ENCODE measurements at regions not wholly inside any gene's neighbourhood (a gene's known extent, or its start where the extent isn't known, plus 50 kb on each side); places are given as distances from the start of the nearest gene placed in this dataset.

DNA sequence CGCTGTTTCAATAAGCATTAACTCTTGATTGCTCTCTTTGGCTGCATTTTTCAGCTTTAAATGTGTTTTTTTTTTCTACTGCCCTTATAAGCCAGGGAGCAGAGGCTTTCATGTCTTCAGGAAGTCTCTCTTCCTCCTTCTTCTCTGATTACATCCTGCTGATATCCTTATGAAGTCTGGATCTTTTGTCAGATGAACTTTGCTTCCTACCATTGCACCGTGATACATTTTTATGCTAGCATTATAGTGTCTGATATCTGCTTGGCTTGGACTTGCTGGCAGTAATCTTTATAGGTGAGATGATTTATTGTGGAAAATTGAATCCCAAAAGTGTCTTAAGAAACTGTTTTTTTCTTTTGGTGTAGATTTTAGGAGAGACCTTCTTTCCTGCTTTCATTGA, 160.4 kb upstream of the CFAP20DC start (continued):
- TF ChIP-seq REST (IDR thresholded peaks at IDR 0.05; ENCODE audit: unreplicated experiment) (no peak), CREB1 (CRISPR knock-in tag; IDR thresholded peaks at IDR 0.05; ENCODE audit: low read depth) (no peak), ZNF331 (CRISPR knock-in tag; IDR thresholded peaks at IDR 0.05; ENCODE audit: low read depth) (no peak), POLR2AphosphoS5 (IDR thresholded peaks at IDR 0.05; ENCODE audit: low read depth) (no peak), STAT1 (IDR thresholded peaks at IDR 0.05; ENCODE audit: unreplicated experiment) (no peak), EZH2 (IDR thresholded peaks at IDR 0.05; ENCODE audit: low read depth, unreplicated experiment) (no peak)
- TF ChIP-seq, protein P1, sequence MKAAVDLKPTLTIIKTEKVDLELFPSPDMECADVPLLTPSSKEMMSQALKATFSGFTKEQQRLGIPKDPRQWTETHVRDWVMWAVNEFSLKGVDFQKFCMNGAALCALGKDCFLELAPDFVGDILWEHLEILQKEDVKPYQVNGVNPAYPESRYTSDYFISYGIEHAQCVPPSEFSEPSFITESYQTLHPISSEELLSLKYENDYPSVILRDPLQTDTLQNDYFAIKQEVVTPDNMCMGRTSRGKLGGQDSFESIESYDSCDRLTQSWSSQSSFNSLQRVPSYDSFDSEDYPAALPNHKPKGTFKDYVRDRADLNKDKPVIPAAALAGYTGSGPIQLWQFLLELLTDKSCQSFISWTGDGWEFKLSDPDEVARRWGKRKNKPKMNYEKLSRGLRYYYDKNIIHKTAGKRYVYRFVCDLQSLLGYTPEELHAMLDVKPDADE (IDR thresholded peaks at IDR 0.05): no peak

- peaks cover 5% of the 10 kb centered on the region for H3K4me1 Mint-ChIP-seq
- DNase-seq (ENCODE audit: low spot score) (no peak), ATAC-seq (no peak)
- H3K27ac ChIP-seq (ENCODE audit: low read depth): no peak overlapping the region
- H3K27ac Mint-ChIP-seq: no peak overlapping the region
- H3K4me2 ChIP-seq: no peak overlapping the region
- no peaks in the 10 kb centered on the region for H3F3A ChIP-seq (replicated peaks; ENCODE audit: low read depth)
- H3K9me3 Mint-ChIP-seq: no peaks in the 10 kb centered on the region
- no peak overlapping the region for H3K4me3 ChIP-seq
- no peak overlapping the region for H2AFZ ChIP-seq
- no peaks in the 10 kb centered on the region for H3K27me3 ChIP-seq (ENCODE audit: insufficient read depth)
- H3K27me3 Mint-ChIP-seq (ENCODE audit: insufficient read depth, low read depth, poor library complexity): peaks cover 4% of the 10 kb centered on the region
- H3K9me2 ChIP-seq (ENCODE audit: insufficient read depth): peaks cover 8% of the 10 kb centered on the region; the same call in 1 of the 2 replicates
- H3K4me3 Mint-ChIP-seq: no peak overlapping the region
- H3K36me3 Mint-ChIP-seq (ENCODE audit: low read depth): no peaks in the 10 kb centered on the region
- no peaks in the 10 kb centered on the region for H3K79me2 ChIP-seq (replicated peaks; ENCODE audit: insufficient read depth)
- H4K20me1 ChIP-seq (replicated peaks; ENCODE audit: insufficient read depth): no peaks in the 10 kb centered on the region
- no peaks in the 10 kb centered on the region for H3K36me3 ChIP-seq (ENCODE audit: insufficient read depth)
- no peaks in the 10 kb centered on the region for H3K4me1 ChIP-seq (ENCODE audit: insufficient read depth)
- TF ChIP-seq ZNF331 (CRISPR knock-in tag; IDR thresholded peaks at IDR 0.05; ENCODE audit: low read depth) (no peak), CTCF (conservative IDR thresholded peaks at IDR 0.05; ENCODE audit: low read depth in 2 of 2) (no peak), EZH2phosphoT487 (IDR thresholded peaks at IDR 0.05; ENCODE audit: unreplicated experiment) (no peak), ZNF114 (CRISPR knock-in tag; IDR thresholded peaks at IDR 0.05) (no peak), NANOG (IDR thresholded peaks at IDR 0.05; ENCODE audit: borderline replicate concordance) (no peak), CREB1 (CRISPR knock-in tag; IDR thresholded peaks at IDR 0.05; ENCODE audit: low read depth) (no peak), REST (IDR thresholded peaks at IDR 0.05; ENCODE audit: unreplicated experiment) (no peak), POLR2AphosphoS5 (IDR thresholded peaks at IDR 0.05; ENCODE audit: low read depth) (no peak), EZH2 (IDR thresholded peaks at IDR 0.05; ENCODE audit: low read depth, unreplicated experiment) (no peak), JUNB (IDR thresholded peaks at IDR 0.05; ENCODE audit: unreplicated experiment) (no peak), STAT1 (IDR thresholded peaks at IDR 0.05; ENCODE audit: unreplicated experiment) (no peak)
- TF ChIP-seq, protein P1 (IDR thresholded peaks at IDR 0.05): no peak
Observed at GRCh38 chr3:59192473-59192872, 142.6 kb upstream of the CFAP20DC start.
